ENCODE measurements at regions not wholly inside any gene's neighbourhood (a gene's known extent, or its start where the extent isn't known, plus 50 kb on each side); places are given as distances from the start of the nearest gene placed in this dataset.

GRCh38 chr6:120993929-120994572 is 340.2 kb downstream of the TBC1D32 start:
- Histone ChIP-seq H3K4me1 (no peaks in the 10 kb centered on the region), H3K27me3 (no peaks in the 10 kb centered on the region), H3K4me3 (no peak overlapping the region), H3K9me3 (no peaks in the 10 kb centered on the region), H3K27ac (no peak overlapping the region), H3K36me3 (no peaks in the 10 kb centered on the region)
- WGBS, 2 donors: 77 to 79% methylated on average over 2 of the region's 2 CpGs
- TF ChIP-seq EP300 (IDR thresholded peaks at IDR 0.05) (no peak), POLR2A (IDR thresholded peaks at IDR 0.05) (no peak), CTCF (IDR thresholded peaks at IDR 0.05) (no peak)
- no peak for DNase-seq (ENCODE audit: low spot score in 2 of 2)

GRCh38 chr6:120992257-120992656 is 342.0 kb downstream of the TBC1D32 start:
- no peaks in the 10 kb centered on the region for H3K4me1 ChIP-seq
- no peaks in the 10 kb centered on the region for H3K36me3 ChIP-seq
- TF ChIP-seq POLR2A (IDR thresholded peaks at IDR 0.05) (no peak), EP300 (IDR thresholded peaks at IDR 0.05) (no peak), CTCF (IDR thresholded peaks at IDR 0.05) (no peak)
- H3K9me3 ChIP-seq: no peaks in the 10 kb centered on the region
- H3K27ac ChIP-seq: no peak overlapping the region
- H3K27me3 ChIP-seq: no peaks in the 10 kb centered on the region
- DNase-seq (ENCODE audit: low spot score in 2 of 2): no peak
- no peak overlapping the region for H3K4me3 ChIP-seq

- WGBS, 2 donors: 86 to 90% methylated on average over 5 of the region's 5 CpGs
- Histone ChIP-seq H3K27me3 (no peaks in the 10 kb centered on the region), H3K4me1 (no peaks in the 10 kb centered on the region), H3K9me3 (no peaks in the 10 kb centered on the region), H3K27ac (no peak overlapping the region), H3K4me3 (no peak overlapping the region), H3K36me3 (no peaks in the 10 kb centered on the region)
- no peak for TF ChIP-seq EP300 (IDR thresholded peaks at IDR 0.05)
- TF ChIP-seq POLR2A (IDR thresholded peaks at IDR 0.05): no peak
- TF ChIP-seq CTCF (IDR thresholded peaks at IDR 0.05): no peak
- no peak for DNase-seq (ENCODE audit: low spot score in 2 of 2)
These were observed 343.4 kb downstream of the TBC1D32 start for GRCh38 chr6:120990866-120991265.

GRCh38 chr6:120981835-120982234 is 352.4 kb downstream of the TBC1D32 start:
- H3K4me1 ChIP-seq: no peaks in the 10 kb centered on the region
- no peak overlapping the region for H3K27ac ChIP-seq
- no peaks in the 10 kb centered on the region for H3K9me3 ChIP-seq
- no peaks in the 10 kb centered on the region for H3K36me3 ChIP-seq
- DNase-seq (ENCODE audit: low spot score in 2 of 2): no peak
- no peak overlapping the region for H3K4me3 ChIP-seq
- no peaks in the 10 kb centered on the region for H3K27me3 ChIP-seq
- TF ChIP-seq CTCF (IDR thresholded peaks at IDR 0.05) (no peak), POLR2A (IDR thresholded peaks at IDR 0.05) (no peak), EP300 (IDR thresholded peaks at IDR 0.05) (no peak)

- H3K4me3 ChIP-seq: no peak overlapping the region
- no peak for DNase-seq (ENCODE audit: low spot score in 2 of 2)
- no peak overlapping the region for H3K27ac ChIP-seq
- no peak for TF ChIP-seq POLR2A (IDR thresholded peaks at IDR 0.05)
- no peak for TF ChIP-seq EP300 (IDR thresholded peaks at IDR 0.05)
- TF ChIP-seq CTCF (IDR thresholded peaks at IDR 0.05): no peak
- no peaks in the 10 kb centered on the region for H3K4me1 ChIP-seq
- H3K27me3 ChIP-seq: no peaks in the 10 kb centered on the region
- peaks cover 0 to 4% (median 0%) of the 10 kb centered on the region in 4 donors for H3K9me3 ChIP-seq
- H3K36me3 ChIP-seq: no peaks in the 10 kb centered on the region
These were observed 368.0 kb downstream of the TBC1D32 start for GRCh38 chr6:120966321-120966720.

Data from tibial nerve (tissue), 4 donors.